GM12864 (cell line): ENCODE measurements at regions not wholly inside any gene's neighbourhood (a gene's known extent, or its start where the extent isn't known, plus 50 kb on each side); places are given as distances from the start of the nearest gene placed in this dataset.

Experiments used
- DNase-seq: peaks from one replicate; pipeline ENCODE4 v3.0.0-alpha.2; 2011; ENCODE audit warnings: low read depth
- H3K4me3 ChIP-seq: 2 replicates; pipeline ENCODE4 v1.5.1; 2011; ENCODE audit warnings: mild to moderate bottlenecking, low read depth, low read length, control low read depth
- CTCF ChIP-seq: IDR thresholded peaks from 2 replicates; pipeline ENCODE4 v1.5.1; 2011; ENCODE audit warnings: low read depth, mild to moderate bottlenecking, moderate library complexity, low read length, control low read depth, inconsistent platforms; ENCODE audit errors: missing control alignments

DNA sequence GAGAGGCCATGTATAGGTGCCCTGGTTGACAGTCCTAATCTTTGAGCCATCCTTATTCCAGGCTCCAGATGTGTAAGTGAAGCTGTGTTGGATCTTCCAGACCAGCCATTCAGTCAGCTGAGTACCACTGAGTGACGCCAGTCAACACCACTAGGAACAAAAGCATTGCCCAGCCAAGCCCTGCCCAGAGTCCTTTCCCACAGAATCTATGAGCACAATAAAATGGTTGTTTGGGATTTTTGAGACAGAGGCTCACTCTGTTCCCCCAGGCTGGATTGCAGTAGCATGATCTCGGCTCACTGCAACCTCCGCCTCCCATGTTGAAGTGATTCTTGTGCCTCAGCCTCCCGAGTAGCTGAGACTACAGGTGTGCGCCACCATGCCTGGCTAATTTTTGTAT, 262.5 kb downstream of the BCOR start:
- no peak for TF ChIP-seq CTCF
- DNase-seq: no peak
- no peak overlapping the region for H3K4me3 ChIP-seq

DNA sequence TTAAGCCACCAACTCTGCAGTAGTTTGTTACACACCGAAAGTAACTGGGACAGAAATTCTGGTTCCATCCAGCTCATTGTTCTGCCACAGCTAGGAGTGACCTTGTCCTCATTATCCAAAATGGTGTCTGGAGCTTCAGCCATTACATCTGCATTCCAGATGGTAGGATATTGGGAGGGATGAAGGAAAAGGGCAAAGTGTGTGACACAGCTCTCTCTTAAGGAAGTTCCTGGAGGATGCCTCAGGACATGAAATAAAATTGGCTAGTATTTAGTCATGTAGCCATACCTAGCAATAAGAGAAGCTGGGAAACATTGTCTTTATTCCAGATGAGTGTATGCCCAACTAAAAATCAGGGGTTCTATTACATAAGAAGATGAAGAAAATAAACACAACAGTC, 262.0 kb downstream of the BCOR start:
- H3K4me3 ChIP-seq: no peak overlapping the region
- TF ChIP-seq CTCF: no peak
- no peak for DNase-seq

DNA sequence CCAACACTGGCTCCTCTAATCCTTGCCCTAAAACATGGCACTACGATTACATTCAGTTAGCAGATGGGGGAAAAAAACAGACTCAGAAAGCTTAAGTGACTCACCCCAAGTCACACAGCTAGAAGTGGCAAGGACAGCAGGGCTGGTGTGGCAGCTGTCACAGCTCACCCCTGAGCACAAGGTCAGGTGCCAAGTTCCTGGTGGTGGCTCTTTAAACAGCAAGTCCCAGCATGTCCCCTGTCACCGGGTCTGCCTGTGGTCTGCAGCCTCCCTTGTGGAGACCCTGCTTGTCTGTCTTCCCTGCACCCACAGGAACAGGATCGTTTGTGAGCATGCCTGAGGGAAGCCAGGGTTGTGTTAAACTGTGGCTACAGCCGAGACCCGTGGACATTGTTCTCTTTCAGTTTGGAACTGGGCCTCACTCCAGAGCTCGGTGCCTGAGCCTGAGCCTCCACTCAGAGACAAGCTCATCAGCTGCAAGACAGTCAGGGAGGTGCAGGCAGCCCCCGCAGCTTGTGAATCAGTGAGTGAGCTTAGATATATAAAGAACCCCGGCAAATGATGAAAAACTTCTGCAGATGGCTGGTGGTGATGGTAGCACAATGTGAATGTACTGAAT, 260.8 kb downstream of the BCOR start:
- H3K4me3 ChIP-seq: no peak overlapping the region
- no peak for DNase-seq
- no peak for TF ChIP-seq CTCF

DNA sequence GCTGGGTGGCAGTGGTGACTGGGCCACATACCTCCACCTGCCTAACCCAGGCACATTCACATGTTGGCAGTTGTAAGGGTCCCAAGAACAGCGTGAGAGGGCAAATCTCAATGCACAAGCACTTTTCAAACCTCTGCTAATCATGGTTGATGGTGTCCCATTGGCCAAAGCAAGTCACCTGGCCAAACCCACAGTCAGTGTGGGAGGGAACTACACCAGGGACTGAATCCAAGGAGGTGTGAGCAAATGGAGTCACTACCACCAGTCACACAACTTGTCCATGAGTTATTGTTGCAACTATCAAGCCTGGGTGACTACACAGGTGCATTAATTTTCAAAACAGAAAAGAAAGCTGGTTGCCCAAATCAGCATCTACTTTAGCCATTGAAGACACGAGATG, 260.1 kb downstream of the BCOR start:
- no peak overlapping the region for H3K4me3 ChIP-seq
- no peak for DNase-seq
- TF ChIP-seq CTCF: no peak

- no peak for DNase-seq
- TF ChIP-seq CTCF: no peak
Measured at GRCh38 chrX:39839371-39839770, 258.4 kb downstream of the BCOR start.

GRCh38 chrX:39840133-39840532, 257.6 kb downstream of the BCOR start:
- no peak for TF ChIP-seq CTCF
- H3K4me3 ChIP-seq: no peak overlapping the region

More at GRCh38 chrX:39839371-39839770, 258.4 kb downstream of the BCOR start:
- no peak overlapping the region for H3K4me3 ChIP-seq

GRCh38 chrX:39840581-39841093, 257.1 kb downstream of the BCOR start:
- DNase-seq: no peak
- no peak for TF ChIP-seq CTCF
- H3K4me3 ChIP-seq: no peak overlapping the region

More at GRCh38 chrX:39840133-39840532, 257.6 kb downstream of the BCOR start:
- no peak for DNase-seq
